ENCODE measurements at regions not wholly inside any gene's neighbourhood (a gene's known extent, or its start where the extent isn't known, plus 50 kb on each side); places are given as distances from the start of the nearest gene placed in this dataset.

DNA sequence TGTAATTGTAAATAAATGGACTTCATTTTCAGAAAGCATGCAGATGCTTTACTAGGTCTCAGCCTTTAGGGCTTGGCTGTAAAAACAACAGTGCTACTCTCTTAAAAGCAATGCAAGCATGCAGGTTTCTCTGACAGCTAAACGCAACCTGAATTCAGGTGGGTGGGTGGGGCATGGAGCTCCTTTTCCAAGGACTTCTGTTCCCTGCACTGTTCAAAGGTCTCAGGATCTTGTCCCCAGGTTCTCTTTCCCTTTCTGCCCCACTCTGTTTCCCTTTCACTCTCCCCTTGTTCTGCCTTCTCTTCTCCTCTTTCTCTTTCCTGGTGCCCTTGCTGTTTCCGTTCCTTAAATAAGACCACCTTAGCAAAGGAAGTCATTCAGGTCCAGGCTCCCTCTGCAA, 1527.5 kb upstream of the SLC10A2 start:
- DNase-seq = peak in 1 of 3 donors; percentile 25
- H3K4me1 ChIP-seq (ENCODE audit: low read depth) = peaks cover 5% of the 10 kb centered on the region
- intact Hi-C loops (cut with DNase I, micrococcal nuclease) = no loop called here
- ATAC-seq = peak; percentile 54
- no peak overlapping the region for H3K4me3 ChIP-seq
- H3K9me3 ChIP-seq = no peaks in the 10 kb centered on the region
- no peaks in the 10 kb centered on the region for H3K36me3 ChIP-seq (ENCODE audit: low read depth)
- TF ChIP-seq, protein P1, sequence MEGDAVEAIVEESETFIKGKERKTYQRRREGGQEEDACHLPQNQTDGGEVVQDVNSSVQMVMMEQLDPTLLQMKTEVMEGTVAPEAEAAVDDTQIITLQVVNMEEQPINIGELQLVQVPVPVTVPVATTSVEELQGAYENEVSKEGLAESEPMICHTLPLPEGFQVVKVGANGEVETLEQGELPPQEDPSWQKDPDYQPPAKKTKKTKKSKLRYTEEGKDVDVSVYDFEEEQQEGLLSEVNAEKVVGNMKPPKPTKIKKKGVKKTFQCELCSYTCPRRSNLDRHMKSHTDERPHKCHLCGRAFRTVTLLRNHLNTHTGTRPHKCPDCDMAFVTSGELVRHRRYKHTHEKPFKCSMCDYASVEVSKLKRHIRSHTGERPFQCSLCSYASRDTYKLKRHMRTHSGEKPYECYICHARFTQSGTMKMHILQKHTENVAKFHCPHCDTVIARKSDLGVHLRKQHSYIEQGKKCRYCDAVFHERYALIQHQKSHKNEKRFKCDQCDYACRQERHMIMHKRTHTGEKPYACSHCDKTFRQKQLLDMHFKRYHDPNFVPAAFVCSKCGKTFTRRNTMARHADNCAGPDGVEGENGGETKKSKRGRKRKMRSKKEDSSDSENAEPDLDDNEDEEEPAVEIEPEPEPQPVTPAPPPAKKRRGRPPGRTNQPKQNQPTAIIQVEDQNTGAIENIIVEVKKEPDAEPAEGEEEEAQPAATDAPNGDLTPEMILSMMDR (IDR thresholded peaks at IDR 0.05) = no peak

DNA sequence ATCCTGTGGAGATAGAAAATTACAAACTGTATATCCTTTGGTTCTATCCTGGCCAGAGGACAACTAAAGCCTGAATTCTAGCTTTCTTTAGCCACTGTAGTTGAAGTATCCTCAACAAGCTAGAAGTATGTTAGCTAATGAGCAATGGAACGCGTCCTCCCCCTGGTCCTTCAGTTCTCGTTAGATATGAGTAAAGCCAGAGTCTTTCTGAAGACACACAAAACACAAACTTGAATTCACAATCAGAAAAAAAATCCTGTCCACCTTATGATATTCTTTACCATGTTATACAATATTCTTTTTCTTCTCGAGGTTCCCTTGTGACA, 1527.0 kb upstream of the SLC10A2 start:
- TF ChIP-seq, protein P1 (IDR thresholded peaks at IDR 0.05) = no peak
- intact Hi-C loops (cut with DNase I, micrococcal nuclease) = no loop called here
- H3K9me3 ChIP-seq = no peaks in the 10 kb centered on the region
- no peak for DNase-seq
- H3K4me1 ChIP-seq (ENCODE audit: low read depth) = peaks cover 5% of the 10 kb centered on the region
- ATAC-seq = no peak
- no peak overlapping the region for H3K4me3 ChIP-seq
- no peaks in the 10 kb centered on the region for H3K36me3 ChIP-seq (ENCODE audit: low read depth)

DNA sequence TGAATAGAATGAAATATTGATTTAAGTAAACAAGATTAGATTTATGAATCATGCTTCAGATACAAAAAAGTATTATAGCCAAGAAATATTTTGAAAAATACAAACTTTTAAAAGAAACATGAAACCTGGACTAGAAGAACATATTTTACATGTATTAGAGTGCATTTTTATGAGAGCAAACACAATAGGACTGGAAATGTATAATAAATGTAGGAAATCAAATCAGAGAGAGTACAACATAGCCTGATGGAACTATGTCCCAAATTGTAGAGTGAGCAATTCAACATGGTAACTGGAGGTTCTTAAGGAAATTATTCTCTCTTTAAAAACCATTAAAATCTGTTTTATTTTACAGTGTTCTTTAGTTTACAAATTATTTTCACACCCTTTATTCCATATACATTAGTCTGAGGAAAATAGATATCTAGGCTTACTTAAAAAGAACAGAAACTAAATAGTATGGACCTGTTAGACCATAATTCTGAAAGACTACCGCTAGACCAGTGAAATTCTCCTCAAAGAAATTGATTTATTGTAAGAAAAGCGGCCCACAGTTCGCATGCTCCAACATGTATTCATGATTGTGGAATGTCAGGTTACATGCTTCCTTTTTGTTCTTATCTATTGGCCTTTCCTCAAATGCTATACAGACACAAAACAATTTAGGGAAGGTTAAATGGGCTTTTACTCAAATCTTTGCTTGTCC, 1526.5 kb upstream of the SLC10A2 start:
- no peak overlapping the region for H3K4me3 ChIP-seq
- intact Hi-C loops (cut with DNase I, micrococcal nuclease) = no loop called here
- TF ChIP-seq, protein P1 (IDR thresholded peaks at IDR 0.05) = no peak
- H3K4me1 ChIP-seq (ENCODE audit: low read depth) = peaks cover 4% of the 10 kb centered on the region
- DNase-seq = no peak
- ATAC-seq = no peak
- H3K36me3 ChIP-seq (ENCODE audit: low read depth) = no peaks in the 10 kb centered on the region
- no peaks in the 10 kb centered on the region for H3K9me3 ChIP-seq

DNA sequence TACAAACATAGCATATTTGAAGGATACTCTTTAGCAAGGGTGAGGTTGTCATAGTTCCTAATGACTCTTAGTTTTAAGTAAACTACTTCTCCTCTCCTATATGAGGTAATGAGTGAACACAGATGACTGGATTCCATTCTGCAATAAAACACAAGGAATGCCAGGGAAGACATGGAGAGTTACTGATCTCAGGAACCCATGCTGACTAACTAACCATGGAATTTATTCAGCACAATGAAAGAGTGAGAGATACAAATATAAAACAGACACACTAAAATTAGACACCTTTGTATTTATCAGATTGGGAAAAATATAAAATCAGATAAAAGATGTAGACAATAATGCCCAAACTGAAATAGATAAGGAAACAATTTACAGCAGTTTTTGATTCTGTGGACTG, 1525.9 kb upstream of the SLC10A2 start:
- ATAC-seq (peak; percentile 51), DNase-seq (no peak)
- no peaks in the 10 kb centered on the region for H3K4me1 ChIP-seq (ENCODE audit: low read depth)
- H3K36me3 ChIP-seq (ENCODE audit: low read depth) = no peaks in the 10 kb centered on the region
- intact Hi-C loops (cut with DNase I, micrococcal nuclease) = no loop called here
- TF ChIP-seq, protein P1 (IDR thresholded peaks at IDR 0.05) = no peak
- H3K4me3 ChIP-seq = no peak overlapping the region
- no peaks in the 10 kb centered on the region for H3K9me3 ChIP-seq

DNA sequence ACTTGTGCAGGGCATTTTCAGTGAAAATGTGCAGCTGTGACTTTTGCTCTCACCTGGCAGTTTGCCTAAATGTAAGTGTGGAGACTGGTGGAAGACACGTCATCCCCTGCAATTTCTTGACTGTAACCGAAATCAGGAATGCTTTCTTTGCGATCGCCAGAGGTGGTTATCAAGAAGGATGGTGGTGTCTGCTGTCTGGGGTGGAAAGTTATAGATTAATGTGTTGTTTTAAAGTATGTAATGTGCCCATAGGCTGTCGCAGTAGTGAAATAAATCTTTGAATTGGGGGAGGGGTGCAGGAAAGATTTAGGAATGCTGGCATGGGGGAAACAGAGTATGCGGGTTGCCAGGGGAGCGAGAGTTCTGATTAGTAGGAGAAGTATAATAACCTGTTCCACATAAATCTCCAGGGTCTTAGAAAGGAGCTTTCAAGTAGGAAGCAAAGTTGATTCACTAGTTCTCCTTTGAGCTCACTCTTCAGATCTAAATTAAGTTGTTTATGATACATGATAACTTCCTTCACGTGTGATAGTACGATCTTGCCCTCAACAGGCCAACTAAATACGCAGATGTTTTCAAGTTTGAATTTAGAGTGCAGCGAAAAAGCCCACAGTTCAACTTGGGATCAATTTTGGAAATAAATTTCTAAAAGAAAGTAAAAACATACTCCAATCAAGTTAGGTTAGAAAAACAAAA, 1520.0 kb upstream of the SLC10A2 start:
- TF ChIP-seq, protein P1 (IDR thresholded peaks at IDR 0.05) = no peak
- Histone ChIP-seq H3K9me3 (no peaks in the 10 kb centered on the region), H3K4me1 (ENCODE audit: low read depth) (peaks cover 5% of the 10 kb centered on the region), H3K36me3 (ENCODE audit: low read depth) (no peaks in the 10 kb centered on the region), H3K4me3 (no peak overlapping the region)
- DNase-seq = peak in 1 of 3 donors; percentile 50
- intact Hi-C loops (cut with DNase I, micrococcal nuclease) = no loop called here
- peak; percentile 79 for ATAC-seq
